ENCODE measurements at regions not wholly inside any gene's neighbourhood (a gene's known extent, or its start where the extent isn't known, plus 50 kb on each side); places are given as distances from the start of the nearest gene placed in this dataset.

DNA sequence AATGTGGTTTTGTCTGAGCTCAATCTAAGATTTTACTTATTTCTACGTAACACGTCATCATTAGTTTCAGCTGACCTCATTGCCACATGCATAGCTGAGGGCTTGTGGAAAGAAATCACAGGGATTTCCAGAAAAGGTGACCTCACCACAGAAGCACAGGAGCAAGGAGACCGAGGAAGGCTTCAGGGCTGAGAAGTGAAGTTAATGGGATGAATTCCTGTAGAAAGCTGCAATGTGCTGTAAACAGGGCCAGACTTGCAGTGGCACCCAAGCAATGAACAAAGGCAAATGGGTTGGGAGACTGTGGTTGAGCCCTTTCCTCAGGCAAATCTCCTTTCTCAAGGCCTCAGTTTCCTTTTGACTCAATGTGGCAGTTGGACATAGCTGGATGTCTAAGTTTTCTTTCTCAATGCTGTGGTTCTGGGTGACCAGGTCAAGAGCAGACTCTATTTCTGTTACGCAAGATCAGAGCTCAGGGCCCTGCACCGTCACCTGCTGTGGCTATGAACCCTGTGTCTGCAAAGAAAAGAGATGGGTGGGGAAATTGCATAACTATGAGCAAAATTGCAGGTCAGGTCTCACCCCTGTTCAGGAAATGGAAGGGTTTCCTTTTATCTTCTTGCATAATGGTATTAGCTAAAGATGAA, 252.2 kb upstream of the TBL1XR1 start:
- TF ChIP-seq POLR2A (IDR thresholded peaks at IDR 0.05) (no peak), CTCF (IDR thresholded peaks at IDR 0.05) (no peak)

Data from adrenal gland (tissue), 5 donors.